Coronary artery (tissue), 2 donors: ENCODE measurements at regions not wholly inside any gene's neighbourhood (a gene's known extent, or its start where the extent isn't known, plus 50 kb on each side); places are given as distances from the start of the nearest gene placed in this dataset.

ENCODE experiments used
- DNase-seq: peaks from one replicate; pipeline ENCODE4 v3.0.0-alpha.2; 2017; ENCODE audit warnings: low spot score
- H3K27ac ChIP-seq, 2 donors: fragments of 200-600 bp; sonication (generic); one replicate each; pipeline ENCODE4 v1.5.1; 2016 to 2019
- H3K4me3 ChIP-seq: fragments of 200-600 bp; sonication (generic); 2 replicates; pipeline ENCODE4 v1.5.1; 2016; ENCODE audit warnings: mild to moderate bottlenecking, moderate library complexity
- CTCF ChIP-seq: fragments of 200-600 bp; sonication (generic); IDR thresholded peaks from one replicate; pipeline ENCODE4 v1.5.1; 2019; ENCODE audit warnings: antibody characterized with exemption

- DNase-seq: no peak
- Histone ChIP-seq H3K27ac (no peak overlapping the region), H3K4me3 (no peak overlapping the region)
- no peak for TF ChIP-seq CTCF
These were observed 97.2 kb downstream of the NOG start for GRCh38 chr17:56690441-56691291.

GRCh38 chr17:56694825-56695224 lies 101.3 kb downstream of the NOG start:
- no peak for TF ChIP-seq CTCF
- DNase-seq: no peak
- H3K27ac ChIP-seq: no peak overlapping the region
- no peak overlapping the region for H3K4me3 ChIP-seq

GRCh38 chr17:56697190-56697589 lies 103.7 kb downstream of the NOG start:
- DNase-seq: no peak
- no peak for TF ChIP-seq CTCF
- no peak overlapping the region for H3K4me3 ChIP-seq
- no peak overlapping the region for H3K27ac ChIP-seq

- no peak for TF ChIP-seq CTCF
These were observed 105.8 kb downstream of the NOG start for GRCh38 chr17:56699186-56699894.

GRCh38 chr17:56700919-56701420 lies 107.5 kb downstream of the NOG start:
- no peak overlapping the region for H3K4me3 ChIP-seq
- no peak for TF ChIP-seq CTCF
- DNase-seq: no peak
- H3K27ac ChIP-seq: no peak overlapping the region

More at GRCh38 chr17:56699186-56699894, 105.8 kb downstream of the NOG start:
- H3K27ac ChIP-seq: peak overlapping the region in 1 of 2 donors; percentile 2
- H3K4me3 ChIP-seq: no peak overlapping the region
- DNase-seq: no peak

- no peak overlapping the region for H3K27ac ChIP-seq
- no peak overlapping the region for H3K4me3 ChIP-seq
- no peak for DNase-seq
- no peak for TF ChIP-seq CTCF
These were observed 114.1 kb downstream of the NOG start for GRCh38 chr17:56707312-56708219.
